ENCODE measurements at regions not wholly inside any gene's neighbourhood (a gene's known extent, or its start where the extent isn't known, plus 50 kb on each side); places are given as distances from the start of the nearest gene placed in this dataset.
A peak's percentile ranks its signal among the peaks of the same experiment; 100 is the strongest.

DNA sequence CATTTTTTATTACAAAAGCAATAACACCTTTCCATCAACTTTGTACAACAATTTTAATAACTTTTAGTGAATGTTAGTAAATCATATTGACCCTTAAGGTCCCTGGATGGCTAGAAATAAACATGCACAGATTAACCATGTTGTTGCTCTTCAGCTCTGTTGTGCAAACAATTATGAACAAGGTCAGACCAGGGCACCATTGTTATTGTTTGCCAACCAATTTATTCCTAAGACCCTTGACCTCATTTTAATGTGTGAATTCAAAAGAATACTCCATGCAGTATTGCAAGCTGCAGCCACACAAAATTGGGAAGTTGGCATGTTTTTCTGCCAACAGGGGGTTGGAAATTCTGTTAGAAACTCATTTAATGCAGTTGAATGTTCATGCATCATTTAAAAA lies 426.6 kb upstream of the MAP3K7 start:
- Mint-ChIP-seq H3K27me3 (no peaks in the 10 kb centered on the region), H3K4me3 (no peak overlapping the region), H3K27ac (no peak overlapping the region), H3K36me3 (no peaks in the 10 kb centered on the region), H3K9me3 (no peaks in the 10 kb centered on the region), H3K4me1 (no peaks in the 10 kb centered on the region)
- ATAC-seq = no peak

GRCh38 chr6:90997076-90997475 lies 410.2 kb upstream of the MAP3K7 start:
- no peak overlapping the region for H3K4me3 Mint-ChIP-seq
- H3K9me3 Mint-ChIP-seq = peaks cover 4% of the 10 kb centered on the region
- no peaks in the 10 kb centered on the region for H3K27me3 Mint-ChIP-seq
- no peak overlapping the region for H3K27ac Mint-ChIP-seq
- H3K36me3 Mint-ChIP-seq = no peaks in the 10 kb centered on the region
- no peaks in the 10 kb centered on the region for H3K4me1 Mint-ChIP-seq
- ATAC-seq = no peak

DNA sequence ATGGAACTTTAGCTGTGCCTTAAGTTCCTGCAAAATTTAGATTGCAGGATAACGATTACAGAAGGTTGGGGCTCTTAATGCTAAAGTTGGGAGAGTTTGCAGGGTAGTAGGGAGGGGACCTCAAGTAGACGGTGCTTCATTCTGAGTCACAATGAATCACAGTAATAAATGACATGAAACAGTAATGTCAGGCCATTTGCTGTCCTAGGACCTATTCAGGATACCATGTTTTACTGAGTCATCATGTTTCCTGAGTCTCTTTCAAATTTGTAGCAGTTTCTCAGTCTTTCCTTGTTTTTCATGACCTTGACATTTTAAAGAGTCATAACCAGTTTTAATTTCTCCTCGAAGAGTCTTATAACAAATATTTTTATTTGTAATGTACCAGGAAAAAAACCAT lies 406.9 kb upstream of the MAP3K7 start:
- no peaks in the 10 kb centered on the region for H3K4me1 Mint-ChIP-seq
- peaks cover 4% of the 10 kb centered on the region for H3K9me3 Mint-ChIP-seq
- no peak for ATAC-seq
- H3K27me3 Mint-ChIP-seq = no peaks in the 10 kb centered on the region
- H3K27ac Mint-ChIP-seq = no peak overlapping the region
- H3K4me3 Mint-ChIP-seq = no peak overlapping the region
- no peaks in the 10 kb centered on the region for H3K36me3 Mint-ChIP-seq

- no peaks in the 10 kb centered on the region for H3K27me3 Mint-ChIP-seq
- H3K36me3 Mint-ChIP-seq = no peaks in the 10 kb centered on the region
- no peak overlapping the region for H3K27ac Mint-ChIP-seq
- H3K4me3 Mint-ChIP-seq = no peak overlapping the region
- ATAC-seq = no peak
- H3K4me1 Mint-ChIP-seq = no peaks in the 10 kb centered on the region
- H3K9me3 Mint-ChIP-seq = peaks cover under 1% of the 10 kb centered on the region
Measured at GRCh38 chr6:90989763-90990162, 402.9 kb upstream of the MAP3K7 start.

GRCh38 chr6:90984066-90984465 lies 397.2 kb upstream of the MAP3K7 start:
- H3K27me3 Mint-ChIP-seq = no peaks in the 10 kb centered on the region
- H3K9me3 Mint-ChIP-seq = no peaks in the 10 kb centered on the region
- no peak for ATAC-seq
- no peaks in the 10 kb centered on the region for H3K4me1 Mint-ChIP-seq
- H3K27ac Mint-ChIP-seq = no peak overlapping the region
- no peaks in the 10 kb centered on the region for H3K36me3 Mint-ChIP-seq
- no peak overlapping the region for H3K4me3 Mint-ChIP-seq

GRCh38 chr6:90983462-90983861 lies 396.6 kb upstream of the MAP3K7 start:
- Mint-ChIP-seq H3K27me3 (no peaks in the 10 kb centered on the region), H3K27ac (no peak overlapping the region)

DNA sequence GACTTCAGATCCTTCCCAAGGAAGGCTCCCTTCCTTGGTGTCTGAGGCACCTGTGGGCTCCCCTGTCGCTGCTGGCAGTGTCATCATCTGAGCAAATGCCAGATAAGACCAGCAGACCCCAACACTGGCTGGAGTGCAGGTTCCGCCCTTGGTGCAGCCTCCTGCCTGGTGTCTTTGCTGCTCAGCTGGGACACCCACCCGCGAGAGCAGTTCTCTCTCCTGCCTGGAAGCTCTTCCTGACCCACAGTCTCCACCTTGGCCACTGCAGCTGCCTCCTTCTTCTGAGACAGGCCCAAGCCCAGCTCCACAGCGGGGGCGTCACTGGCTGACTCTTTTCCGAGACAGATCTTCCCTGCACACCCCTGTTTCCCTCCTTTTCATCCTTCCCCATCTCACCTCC lies 395.7 kb upstream of the MAP3K7 start:
- ATAC-seq = peak; percentile 38
- H3K9me3 Mint-ChIP-seq = no peaks in the 10 kb centered on the region
- H3K4me3 Mint-ChIP-seq = no peak overlapping the region
- no peaks in the 10 kb centered on the region for H3K36me3 Mint-ChIP-seq
- H3K27ac Mint-ChIP-seq = no peak overlapping the region
- no peaks in the 10 kb centered on the region for H3K4me1 Mint-ChIP-seq
- H3K27me3 Mint-ChIP-seq = no peaks in the 10 kb centered on the region

More at GRCh38 chr6:90983462-90983861, 396.6 kb upstream of the MAP3K7 start:
- Mint-ChIP-seq H3K36me3 (no peaks in the 10 kb centered on the region), H3K9me3 (no peaks in the 10 kb centered on the region), H3K4me1 (no peaks in the 10 kb centered on the region), H3K4me3 (no peak overlapping the region)
- ATAC-seq = no peak

GRCh38 chr6:90982051-90982450 lies 395.2 kb upstream of the MAP3K7 start:
- no peaks in the 10 kb centered on the region for H3K27me3 Mint-ChIP-seq
- no peaks in the 10 kb centered on the region for H3K36me3 Mint-ChIP-seq

GRCh38 chr6:90978046-90978445 lies 391.2 kb upstream of the MAP3K7 start:
- ATAC-seq = no peak
- Mint-ChIP-seq H3K4me1 (no peaks in the 10 kb centered on the region), H3K36me3 (no peaks in the 10 kb centered on the region), H3K27ac (no peak overlapping the region), H3K4me3 (no peak overlapping the region), H3K27me3 (no peaks in the 10 kb centered on the region), H3K9me3 (no peaks in the 10 kb centered on the region)

More at GRCh38 chr6:90982051-90982450, 395.2 kb upstream of the MAP3K7 start:
- no peak overlapping the region for H3K27ac Mint-ChIP-seq
- no peaks in the 10 kb centered on the region for H3K4me1 Mint-ChIP-seq
- no peak overlapping the region for H3K4me3 Mint-ChIP-seq
- no peaks in the 10 kb centered on the region for H3K9me3 Mint-ChIP-seq
- ATAC-seq = no peak

DNA sequence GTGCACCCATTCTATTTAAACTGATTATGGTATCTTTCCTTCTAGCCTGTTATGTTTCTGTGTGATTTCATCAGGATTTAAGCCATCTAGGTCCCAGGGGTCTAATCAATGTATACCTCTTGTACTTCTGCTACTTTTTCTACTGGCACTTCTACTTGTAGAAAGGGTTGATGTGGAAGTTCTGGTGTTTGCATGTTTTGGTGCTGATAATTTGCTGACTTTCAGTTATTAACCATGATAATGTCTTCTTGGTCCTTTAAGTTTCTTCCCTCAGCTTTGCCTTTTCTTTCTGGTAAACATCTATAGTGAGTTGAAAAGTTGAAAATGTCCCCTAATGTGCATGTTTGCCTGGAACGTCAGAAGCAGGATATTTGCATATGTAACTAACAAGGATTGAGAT lies 390.6 kb upstream of the MAP3K7 start:
- ATAC-seq = no peak
- H3K36me3 Mint-ChIP-seq = no peaks in the 10 kb centered on the region

DNA sequence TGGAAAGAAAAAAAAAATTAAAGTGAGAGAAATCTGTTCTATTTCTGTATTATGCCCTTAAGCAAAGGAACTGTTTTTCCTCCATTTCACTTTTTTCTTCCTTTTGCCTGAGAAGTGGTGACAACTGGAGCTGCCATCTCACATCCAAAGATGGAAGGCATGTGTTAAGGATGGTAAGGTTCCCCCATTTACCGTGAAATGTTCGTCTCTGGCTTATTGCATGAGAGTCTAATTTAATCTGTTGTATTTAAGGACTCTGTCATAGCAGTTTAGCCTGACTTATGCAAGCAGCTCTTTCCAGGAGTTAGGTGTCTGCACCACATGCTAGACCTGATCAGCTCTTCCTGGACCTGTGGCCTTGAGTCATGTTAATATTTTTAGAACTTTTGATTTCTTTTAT lies 389.5 kb upstream of the MAP3K7 start:
- Mint-ChIP-seq H3K4me1 (no peaks in the 10 kb centered on the region), H3K4me3 (no peak overlapping the region)
- no peak for ATAC-seq

More for the DNA sequence above, 390.6 kb upstream of the MAP3K7 start:
- Mint-ChIP-seq H3K4me1 (no peaks in the 10 kb centered on the region), H3K4me3 (no peak overlapping the region), H3K27ac (no peak overlapping the region), H3K27me3 (no peaks in the 10 kb centered on the region), H3K9me3 (no peaks in the 10 kb centered on the region)

DNA sequence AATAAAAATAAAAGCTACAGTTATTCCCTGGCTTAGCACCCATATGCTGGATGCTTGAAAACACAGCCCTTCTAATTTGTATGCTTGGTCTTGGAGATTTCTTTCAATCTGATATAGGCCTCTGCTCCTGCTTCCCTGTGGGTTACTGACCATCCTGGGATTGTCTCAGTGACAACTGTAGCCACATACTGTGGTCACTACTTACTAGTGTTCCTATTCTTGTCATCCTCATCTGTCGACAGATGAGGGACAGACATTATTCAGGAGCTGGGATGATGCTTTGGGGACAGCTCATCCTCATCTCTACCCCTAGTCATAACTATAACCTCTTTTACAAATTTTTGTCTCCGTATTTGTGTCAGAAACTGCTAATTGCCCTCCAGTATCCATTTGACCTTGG lies 388.9 kb upstream of the MAP3K7 start:
- Mint-ChIP-seq H3K36me3 (no peaks in the 10 kb centered on the region), H3K4me1 (no peaks in the 10 kb centered on the region), H3K27ac (no peak overlapping the region), H3K4me3 (no peak overlapping the region), H3K9me3 (no peaks in the 10 kb centered on the region), H3K27me3 (no peaks in the 10 kb centered on the region)
- no peak for ATAC-seq

More for the DNA sequence above, 389.5 kb upstream of the MAP3K7 start:
- no peaks in the 10 kb centered on the region for H3K27me3 Mint-ChIP-seq
- H3K36me3 Mint-ChIP-seq = no peaks in the 10 kb centered on the region
- H3K27ac Mint-ChIP-seq = no peak overlapping the region
- H3K9me3 Mint-ChIP-seq = no peaks in the 10 kb centered on the region

GRCh38 chr6:90973188-90973587 lies 386.3 kb upstream of the MAP3K7 start:
- Mint-ChIP-seq H3K27me3 (no peaks in the 10 kb centered on the region), H3K36me3 (no peaks in the 10 kb centered on the region), H3K9me3 (no peaks in the 10 kb centered on the region), H3K4me1 (no peaks in the 10 kb centered on the region), H3K27ac (no peak overlapping the region), H3K4me3 (no peak overlapping the region)
- no peak for ATAC-seq

DNA sequence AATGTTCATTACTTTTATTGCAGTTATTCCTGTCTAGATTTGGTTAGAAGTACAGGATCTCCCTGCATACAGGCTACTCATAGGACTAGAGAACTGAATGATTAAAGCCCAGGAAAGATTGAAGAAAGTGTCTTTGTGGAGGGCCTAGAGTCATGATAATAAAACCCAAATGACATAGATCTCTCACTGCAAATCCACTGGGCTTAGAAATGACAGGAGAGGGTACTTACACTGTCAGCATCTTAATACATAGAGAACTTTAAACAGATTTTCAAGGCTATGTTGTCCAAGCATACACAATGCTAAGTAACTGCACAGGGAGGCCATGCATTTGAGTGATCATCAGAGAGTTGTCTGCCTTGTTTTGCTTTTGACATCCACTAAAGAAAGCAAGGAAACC lies 383.8 kb upstream of the MAP3K7 start:
- Mint-ChIP-seq H3K27me3 (no peaks in the 10 kb centered on the region), H3K36me3 (no peaks in the 10 kb centered on the region), H3K4me1 (no peaks in the 10 kb centered on the region), H3K27ac (no peak overlapping the region), H3K9me3 (no peaks in the 10 kb centered on the region), H3K4me3 (no peak overlapping the region)
- no peak for ATAC-seq

GRCh38 chr6:90967471-90967870 lies 380.6 kb upstream of the MAP3K7 start:
- ATAC-seq = no peak
- Mint-ChIP-seq H3K27ac (no peak overlapping the region), H3K4me3 (no peak overlapping the region), H3K36me3 (no peaks in the 10 kb centered on the region), H3K9me3 (peaks cover 3% of the 10 kb centered on the region), H3K4me1 (no peaks in the 10 kb centered on the region), H3K27me3 (no peaks in the 10 kb centered on the region)

GRCh38 chr6:90960324-90960723 lies 373.5 kb upstream of the MAP3K7 start:
- Mint-ChIP-seq H3K4me3 (no peak overlapping the region), H3K27me3 (no peaks in the 10 kb centered on the region), H3K4me1 (no peaks in the 10 kb centered on the region), H3K27ac (no peak overlapping the region), H3K9me3 (peaks cover 6% of the 10 kb centered on the region), H3K36me3 (no peaks in the 10 kb centered on the region)
- no peak for ATAC-seq

- H3K36me3 Mint-ChIP-seq = no peaks in the 10 kb centered on the region
- no peak for ATAC-seq
- no peak overlapping the region for H3K4me3 Mint-ChIP-seq
- no peaks in the 10 kb centered on the region for H3K27me3 Mint-ChIP-seq
- H3K9me3 Mint-ChIP-seq = peaks cover 3% of the 10 kb centered on the region
- no peaks in the 10 kb centered on the region for H3K4me1 Mint-ChIP-seq
- no peak overlapping the region for H3K27ac Mint-ChIP-seq
Measured at GRCh38 chr6:90955246-90955645, 368.4 kb upstream of the MAP3K7 start.
